GM19324 (cell line): ENCODE measurements at regions not wholly inside any gene's neighbourhood (a gene's known extent, or its start where the extent isn't known, plus 50 kb on each side); places are given as distances from the start of the nearest gene placed in this dataset.

Source experiments
- ATAC-seq: cut with Tn5 transposase; IDR thresholded peaks from one replicate; pipeline ENCODE4 v1.9.1; 2021; ENCODE audit warnings: mild to moderate bottlenecking, moderate library complexity; ENCODE audit not compliant: unreplicated experiment, low FRiP score

GRCh38 chr15:97401195-97401594, 559.3 kb upstream of the ARRDC4 start:
- ATAC-seq: no peak

GRCh38 chr15:97401970-97402369, 558.5 kb upstream of the ARRDC4 start:
- ATAC-seq: no peak

DNA sequence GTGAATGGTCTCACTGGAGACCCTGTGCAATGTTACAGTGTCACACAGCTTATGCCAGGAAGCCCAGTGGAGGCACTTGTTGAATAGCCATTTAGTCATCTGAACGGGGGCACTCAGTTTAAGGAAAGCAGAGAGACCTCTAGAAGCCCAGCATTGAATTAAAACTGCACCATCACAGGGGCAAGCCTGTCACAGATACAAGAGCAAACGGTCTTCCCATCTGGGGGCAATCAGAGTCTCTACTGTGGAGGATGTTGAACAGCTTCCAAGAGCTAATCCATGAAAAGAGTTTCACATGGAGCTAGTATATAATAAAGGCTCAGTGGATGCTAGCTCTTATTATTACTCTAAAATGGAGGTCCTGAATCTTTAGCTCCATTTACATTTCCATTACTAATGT, 553.7 kb upstream of the ARRDC4 start:
- no peak for ATAC-seq

DNA sequence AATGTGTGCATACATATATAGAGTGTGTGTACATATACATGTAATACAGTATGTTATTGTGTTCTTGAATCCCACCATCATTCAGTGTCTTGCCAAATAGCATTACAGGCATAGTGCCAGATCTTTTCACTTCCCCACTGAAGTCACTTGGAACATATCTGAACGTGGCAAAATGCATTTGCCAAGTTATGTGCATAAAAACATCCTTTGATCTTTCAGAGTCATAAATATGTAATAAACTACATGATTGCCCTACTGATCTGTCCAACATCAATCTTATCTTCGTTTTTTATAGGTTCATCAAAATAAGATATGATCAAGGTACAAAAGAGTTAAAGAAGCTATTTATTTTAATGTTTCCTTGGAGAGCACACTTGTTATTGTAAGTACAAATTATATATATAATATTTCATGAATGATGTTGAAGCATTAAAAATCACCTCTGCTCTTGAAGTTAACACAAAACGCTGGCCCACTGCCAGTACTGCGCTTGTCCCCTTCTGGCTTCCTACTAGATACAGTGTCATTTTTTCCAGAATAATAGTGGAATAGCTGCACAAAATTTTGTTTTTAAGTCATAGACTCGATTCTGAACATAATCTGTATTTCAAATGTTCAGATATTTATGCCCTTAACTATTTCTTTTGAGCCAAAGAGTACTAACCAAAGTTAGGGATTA, 549.5 kb upstream of the ARRDC4 start:
- no peak for ATAC-seq

DNA sequence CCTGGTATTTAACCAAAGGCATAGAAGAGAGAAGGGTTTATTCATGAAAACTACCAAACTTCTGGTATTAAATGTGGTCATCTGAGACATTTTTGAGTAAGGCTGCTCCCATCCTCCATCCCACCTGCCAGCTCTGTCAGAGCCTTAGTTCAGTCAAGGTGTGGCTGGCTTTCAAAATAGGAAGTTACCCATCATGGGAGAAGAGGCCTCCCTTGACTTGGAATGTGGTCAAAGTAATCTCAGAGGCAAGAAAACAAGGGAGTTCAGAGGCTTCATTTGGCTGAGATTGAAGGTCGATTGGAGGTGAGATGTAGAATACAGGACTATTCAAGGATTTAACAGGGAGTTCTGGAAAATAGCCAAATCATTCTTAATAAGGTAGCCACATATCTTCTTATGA, 540.4 kb upstream of the ARRDC4 start:
- no peak for ATAC-seq

DNA sequence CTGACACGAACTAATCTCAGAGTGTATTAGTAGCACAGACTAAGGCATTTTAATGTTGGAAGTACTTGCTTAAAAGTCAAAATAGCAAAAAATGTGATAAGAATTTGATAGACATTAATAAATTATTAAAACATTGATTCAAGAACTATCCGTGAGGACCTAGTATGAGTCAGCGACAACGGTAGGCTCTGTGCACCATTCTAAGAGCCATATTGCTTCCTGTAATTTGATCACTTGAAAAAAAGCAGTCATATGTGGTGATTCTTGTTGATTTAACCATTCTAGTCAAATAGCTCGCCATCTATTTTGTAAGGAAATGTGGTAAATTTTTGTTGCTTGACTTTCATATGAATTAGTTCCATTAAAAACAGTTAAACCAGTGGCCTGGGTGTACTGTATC, 534.9 kb upstream of the ARRDC4 start:
- ATAC-seq: no peak

GRCh38 chr15:97443101-97443500, 517.4 kb upstream of the ARRDC4 start:
- no peak for ATAC-seq

GRCh38 chr15:97446138-97446537, 514.4 kb upstream of the ARRDC4 start:
- ATAC-seq: no peak

- ATAC-seq: no peak
Observed at GRCh38 chr15:97456521-97457202, 503.8 kb upstream of the ARRDC4 start.

DNA sequence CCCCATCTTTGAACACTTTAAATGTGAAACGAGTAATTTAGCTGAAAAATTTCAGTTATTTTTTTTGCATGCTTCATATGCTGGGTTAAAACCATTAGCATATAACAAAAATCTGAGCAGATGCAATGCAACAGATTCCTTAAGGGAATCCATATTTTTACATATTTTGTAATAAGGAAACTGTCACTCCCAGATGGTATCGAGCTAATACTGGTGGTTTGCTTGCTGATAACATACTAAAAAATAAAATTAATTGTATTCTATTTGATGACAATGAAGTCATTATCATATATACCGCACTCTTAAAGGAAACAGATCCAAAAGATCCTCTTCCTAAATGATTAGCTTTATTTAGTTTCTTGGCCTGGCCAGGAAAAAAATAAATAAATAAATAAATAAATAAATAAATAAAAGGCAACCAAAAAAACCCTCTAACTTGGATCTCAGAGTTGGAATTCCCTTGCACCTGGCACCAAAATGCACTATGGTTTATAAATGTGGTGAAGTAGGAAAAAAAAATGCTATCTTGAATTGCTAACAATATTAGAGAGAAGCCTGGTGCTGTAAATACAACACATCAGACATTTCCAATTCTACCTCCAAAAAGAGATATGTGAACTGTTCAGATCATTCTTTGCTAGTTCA, 503.2 kb upstream of the ARRDC4 start:
- no peak for ATAC-seq

- ATAC-seq: no peak
Observed at GRCh38 chr15:97459771-97460170, 500.7 kb upstream of the ARRDC4 start.

GRCh38 chr15:97461226-97461625, 499.3 kb upstream of the ARRDC4 start:
- ATAC-seq: no peak

DNA sequence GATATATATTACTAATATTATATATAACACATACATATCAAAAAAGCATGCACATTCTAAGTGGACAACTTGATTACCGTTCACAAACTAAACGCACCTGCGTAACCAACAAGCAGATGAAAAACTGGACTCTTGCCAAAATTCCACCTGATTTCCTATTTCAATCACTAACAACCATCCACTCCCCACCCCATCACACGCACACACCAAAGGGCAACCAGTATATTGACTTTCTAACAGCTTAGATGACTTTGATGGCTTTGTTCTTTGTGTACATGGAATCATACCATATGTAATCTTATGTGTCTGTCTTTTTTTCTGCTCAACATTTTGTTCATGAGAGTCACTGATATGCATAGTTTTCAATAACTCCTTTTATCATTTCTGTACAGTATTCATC, 496.8 kb upstream of the ARRDC4 start:
- no peak for ATAC-seq

- ATAC-seq: no peak
Observed at GRCh38 chr15:97470417-97470816, 490.1 kb upstream of the ARRDC4 start.

GRCh38 chr15:97473627-97474026, 486.9 kb upstream of the ARRDC4 start:
- ATAC-seq: no peak

GRCh38 chr15:97479957-97480356, 480.5 kb upstream of the ARRDC4 start:
- ATAC-seq: no peak

DNA sequence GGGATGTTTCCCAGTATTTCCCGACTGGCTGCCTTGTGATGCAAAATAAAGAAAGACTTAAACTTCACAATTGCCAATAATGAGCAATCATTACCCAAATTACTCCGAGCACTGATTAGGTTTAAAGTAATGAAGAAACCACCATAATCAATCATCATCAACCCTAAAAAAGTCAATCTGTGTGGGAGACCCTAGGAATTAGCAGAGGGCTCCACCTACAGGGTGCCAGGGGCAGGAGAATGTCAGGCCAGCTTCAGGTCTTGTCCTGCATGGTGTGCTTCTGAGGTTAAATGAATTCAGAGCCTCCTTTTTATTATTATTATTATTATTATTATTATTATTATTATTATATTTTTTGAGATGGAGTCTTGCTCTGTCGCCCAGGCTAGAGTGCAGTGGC, 478.0 kb upstream of the ARRDC4 start:
- no peak for ATAC-seq

DNA sequence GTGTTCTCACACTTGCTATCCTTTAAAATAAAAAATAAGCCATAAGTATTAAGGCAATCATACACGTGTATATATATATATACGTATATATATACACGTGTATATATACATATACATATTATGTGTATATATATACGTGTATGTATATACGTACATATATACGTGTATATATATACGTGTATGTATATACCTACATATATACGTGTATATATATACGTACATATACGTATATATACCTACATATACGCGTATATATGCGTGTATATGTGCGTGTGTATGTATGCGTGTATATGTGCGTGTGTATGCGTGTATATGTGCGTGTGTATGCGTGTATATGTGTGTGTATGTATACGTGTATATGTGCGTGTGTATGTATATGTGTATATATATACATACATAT, 477.3 kb upstream of the ARRDC4 start:
- ATAC-seq: no peak

DNA sequence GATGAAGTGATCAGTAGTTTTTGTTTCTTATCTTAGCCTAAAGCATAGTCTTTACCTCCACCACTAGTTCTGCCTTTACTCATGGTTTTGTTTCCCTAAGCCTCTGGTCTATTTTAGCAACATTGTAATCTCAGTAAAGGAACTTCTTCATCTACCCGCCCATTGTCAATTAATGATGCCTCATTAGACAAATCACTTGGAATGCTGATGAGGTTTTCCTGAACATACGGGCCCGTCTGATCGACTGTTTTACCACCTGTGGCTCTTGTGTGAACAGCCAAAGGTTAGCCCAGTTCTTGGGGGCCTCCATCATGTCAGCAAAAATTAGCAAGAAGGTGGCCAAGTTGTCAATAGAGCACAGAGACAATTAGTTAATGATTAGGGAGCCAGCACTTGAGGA, 470.1 kb upstream of the ARRDC4 start:
- no peak for ATAC-seq

GRCh38 chr15:97501291-97501690, 459.2 kb upstream of the ARRDC4 start:
- no peak for ATAC-seq

- ATAC-seq: no peak
Observed at GRCh38 chr15:97502038-97502437, 458.5 kb upstream of the ARRDC4 start.
